SH-SY5Y (cell line): ENCODE measurements at regions not wholly inside any gene's neighbourhood (a gene's known extent, or its start where the extent isn't known, plus 50 kb on each side); places are given as distances from the start of the nearest gene placed in this dataset.

ENCODE experiments used
- GATA2 ChIP-seq: IDR thresholded peaks from 2 replicates; pipeline ENCODE4 v1.6.1; 2011; ENCODE audit warnings: mild to moderate bottlenecking, low read depth, low read length
- GATA3 ChIP-seq: IDR thresholded peaks from 2 replicates; pipeline ENCODE4 v1.6.1; 2011; ENCODE audit warnings: low read depth, mild to moderate bottlenecking, low read length, moderate library complexity

DNA sequence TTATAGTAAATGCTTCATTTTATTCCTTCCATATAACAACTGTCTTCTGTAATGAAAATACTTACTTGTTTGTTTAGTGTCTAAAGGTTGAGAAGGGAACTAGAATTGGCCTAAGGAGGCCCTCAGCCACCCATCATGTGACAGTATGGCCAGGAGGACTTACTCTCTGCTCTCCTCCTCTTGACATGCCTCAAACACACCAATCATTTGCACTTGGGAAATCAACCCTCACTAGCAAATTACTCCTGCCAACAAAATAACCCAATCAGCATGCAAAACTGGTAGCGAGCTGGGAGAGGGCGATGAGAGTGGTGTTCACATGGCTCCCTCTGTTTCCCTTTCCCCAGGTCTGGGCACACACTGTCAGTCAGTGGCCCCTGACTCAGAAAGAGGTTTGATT lies 58.6 kb upstream of the MEF2C start:
- no peak for TF ChIP-seq GATA2
- no peak for TF ChIP-seq GATA3
